ENCODE measurements at regions not wholly inside any gene's neighbourhood (a gene's known extent, or its start where the extent isn't known, plus 50 kb on each side); places are given as distances from the start of the nearest gene placed in this dataset.

GRCh38 chr5:176180781-176181180 lies 57.4 kb upstream of the SIMC1 start:
- DNase-seq (ENCODE audit: extremely low spot score, unreplicated experiment) = peak; percentile 36
- Mint-ChIP-seq H3K27ac (ENCODE audit: unreplicated experiment) (no peak overlapping the region), H3K27me3 (ENCODE audit: unreplicated experiment) (peaks cover 12% of the 10 kb centered on the region), H3K9me3 (ENCODE audit: unreplicated experiment) (peaks cover 4% of the 10 kb centered on the region), H3K36me3 (ENCODE audit: unreplicated experiment) (no peaks in the 10 kb centered on the region), H3K4me3 (ENCODE audit: unreplicated experiment) (no peak overlapping the region), H3K4me1 (ENCODE audit: unreplicated experiment) (no peaks in the 10 kb centered on the region)
- no peak for TF ChIP-seq CTCF (IDR thresholded peaks at IDR 0.05)

- H3K9me3 Mint-ChIP-seq (ENCODE audit: unreplicated experiment) = peaks cover 4% of the 10 kb centered on the region
- DNase-seq (ENCODE audit: extremely low spot score, unreplicated experiment) = peak; percentile 56
- no peak overlapping the region for H3K4me3 Mint-ChIP-seq (ENCODE audit: unreplicated experiment)
- H3K36me3 Mint-ChIP-seq (ENCODE audit: unreplicated experiment) = no peaks in the 10 kb centered on the region
- no peak overlapping the region for H3K27ac Mint-ChIP-seq (ENCODE audit: unreplicated experiment)
- H3K4me1 Mint-ChIP-seq (ENCODE audit: unreplicated experiment) = no peaks in the 10 kb centered on the region
- H3K27me3 Mint-ChIP-seq (ENCODE audit: unreplicated experiment) = peaks cover 12% of the 10 kb centered on the region
- no peak for TF ChIP-seq CTCF (IDR thresholded peaks at IDR 0.05)
Measured at GRCh38 chr5:176181271-176181855, 56.9 kb upstream of the SIMC1 start.

DNA sequence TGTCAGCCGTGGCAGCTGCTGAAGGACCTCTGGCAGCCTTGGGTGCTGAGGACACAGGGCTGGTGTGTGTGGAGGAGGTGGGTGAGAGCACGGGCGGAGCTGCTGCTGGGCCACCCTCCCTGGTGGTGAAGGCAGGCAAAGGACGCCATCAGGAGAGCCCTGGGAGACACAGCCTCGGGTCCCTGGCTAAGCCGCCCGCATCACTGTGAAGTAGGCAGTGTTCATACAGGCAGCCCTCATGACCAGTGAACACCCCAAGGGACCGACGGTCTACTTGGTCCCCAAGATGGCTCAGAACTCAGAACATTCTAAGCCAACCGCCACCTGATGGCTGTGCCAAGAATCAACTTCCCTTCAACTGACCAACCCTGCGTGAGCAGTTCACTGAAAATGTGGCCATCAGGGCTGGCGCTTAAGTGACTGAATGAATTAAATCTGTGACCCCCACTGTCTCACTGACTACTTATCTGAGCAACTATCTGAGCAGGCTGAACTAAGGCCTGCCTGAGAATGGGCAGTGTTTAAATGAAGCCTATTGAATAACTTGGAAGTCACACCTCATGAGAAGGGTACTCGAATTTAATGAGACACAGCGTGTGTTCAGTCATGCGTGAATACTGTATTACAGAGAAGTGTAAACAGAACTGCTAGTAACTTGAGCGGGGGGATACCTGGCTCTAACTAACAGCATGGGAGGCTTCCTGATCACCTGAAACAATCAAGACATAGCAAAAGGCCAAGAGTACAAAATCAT lies 54.7 kb upstream of the SIMC1 start:
- H3K4me3 Mint-ChIP-seq (ENCODE audit: unreplicated experiment) = no peak overlapping the region
- peaks cover 8% of the 10 kb centered on the region for H3K27me3 Mint-ChIP-seq (ENCODE audit: unreplicated experiment)
- TF ChIP-seq CTCF (IDR thresholded peaks at IDR 0.05) = no peak
- H3K36me3 Mint-ChIP-seq (ENCODE audit: unreplicated experiment) = no peaks in the 10 kb centered on the region
- no peaks in the 10 kb centered on the region for H3K4me1 Mint-ChIP-seq (ENCODE audit: unreplicated experiment)
- no peak overlapping the region for H3K27ac Mint-ChIP-seq (ENCODE audit: unreplicated experiment)
- DNase-seq (ENCODE audit: extremely low spot score, unreplicated experiment) = peak; percentile 68
- peaks cover 3% of the 10 kb centered on the region for H3K9me3 Mint-ChIP-seq (ENCODE audit: unreplicated experiment)

DNA sequence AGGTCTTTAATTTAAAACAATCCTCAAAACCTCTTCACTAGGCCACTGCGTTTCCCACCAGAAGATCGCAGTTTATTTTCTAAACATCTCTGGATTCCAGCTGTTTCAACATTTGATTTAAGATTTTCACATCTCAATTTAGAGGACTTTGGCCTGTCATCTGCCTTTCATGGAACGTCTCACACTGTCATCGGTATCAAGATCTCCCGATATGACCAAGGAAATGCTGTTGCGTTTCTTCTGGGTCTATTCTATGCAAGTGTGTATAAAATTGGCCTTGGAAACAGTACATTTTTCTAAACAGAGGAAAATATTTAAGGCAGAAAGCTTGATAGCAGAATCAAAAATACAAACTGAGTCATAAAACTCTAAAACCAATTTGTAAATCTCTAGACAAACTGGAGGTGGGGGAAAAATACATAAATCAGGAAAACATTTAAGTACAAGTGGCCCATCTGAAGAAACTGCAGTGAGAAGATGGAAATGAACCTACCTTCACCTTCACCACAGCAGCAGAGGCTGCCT lies 53.6 kb upstream of the SIMC1 start:
- Mint-ChIP-seq H3K27me3 (ENCODE audit: unreplicated experiment) (peaks cover 7% of the 10 kb centered on the region), H3K9me3 (ENCODE audit: unreplicated experiment) (no peaks in the 10 kb centered on the region), H3K4me1 (ENCODE audit: unreplicated experiment) (no peaks in the 10 kb centered on the region), H3K36me3 (ENCODE audit: unreplicated experiment) (no peaks in the 10 kb centered on the region), H3K27ac (ENCODE audit: unreplicated experiment) (no peak overlapping the region), H3K4me3 (ENCODE audit: unreplicated experiment) (no peak overlapping the region)
- TF ChIP-seq CTCF (IDR thresholded peaks at IDR 0.05) = no peak
- DNase-seq (ENCODE audit: extremely low spot score, unreplicated experiment) = no peak

GRCh38 chr5:176185133-176185733 lies 53.0 kb upstream of the SIMC1 start:
- H3K4me3 Mint-ChIP-seq (ENCODE audit: unreplicated experiment) = no peak overlapping the region
- H3K36me3 Mint-ChIP-seq (ENCODE audit: unreplicated experiment) = no peaks in the 10 kb centered on the region
- no peak overlapping the region for H3K27ac Mint-ChIP-seq (ENCODE audit: unreplicated experiment)
- peaks cover 3% of the 10 kb centered on the region for H3K27me3 Mint-ChIP-seq (ENCODE audit: unreplicated experiment)
- H3K9me3 Mint-ChIP-seq (ENCODE audit: unreplicated experiment) = no peaks in the 10 kb centered on the region
- TF ChIP-seq CTCF (IDR thresholded peaks at IDR 0.05) = no peak
- no peaks in the 10 kb centered on the region for H3K4me1 Mint-ChIP-seq (ENCODE audit: unreplicated experiment)
- DNase-seq (ENCODE audit: extremely low spot score, unreplicated experiment) = peak; percentile 60
